ENCODE measurements at regions not wholly inside any gene's neighbourhood (a gene's known extent, or its start where the extent isn't known, plus 50 kb on each side); places are given as distances from the start of the nearest gene placed in this dataset.
"Not testable (repeated sequence)": the region's sequence is repeated elsewhere in the genome, so short reads cannot be mapped to it uniquely, and the experiment has no call there.

DNA sequence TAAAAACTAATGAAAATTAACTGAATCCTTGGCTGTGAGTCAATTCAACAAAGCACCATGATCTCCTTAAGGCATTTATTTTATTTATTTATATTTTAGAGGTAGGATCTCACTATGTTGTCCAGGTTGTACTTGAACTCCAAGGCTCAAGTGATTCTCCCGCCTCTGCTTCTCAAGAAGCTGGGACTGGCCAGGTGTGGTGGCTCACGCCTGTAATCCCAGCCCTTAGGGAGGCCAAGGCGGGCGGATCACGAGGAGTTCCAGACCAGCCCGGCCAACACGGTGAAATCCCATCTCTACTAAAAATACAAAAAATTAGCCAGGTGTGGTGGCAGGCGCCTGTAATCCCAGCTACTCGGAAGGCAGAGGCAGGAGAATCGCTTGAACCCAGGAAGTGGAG lies 52.1 kb upstream of the MAP4 start:
- TF ChIP-seq, protein P1, sequence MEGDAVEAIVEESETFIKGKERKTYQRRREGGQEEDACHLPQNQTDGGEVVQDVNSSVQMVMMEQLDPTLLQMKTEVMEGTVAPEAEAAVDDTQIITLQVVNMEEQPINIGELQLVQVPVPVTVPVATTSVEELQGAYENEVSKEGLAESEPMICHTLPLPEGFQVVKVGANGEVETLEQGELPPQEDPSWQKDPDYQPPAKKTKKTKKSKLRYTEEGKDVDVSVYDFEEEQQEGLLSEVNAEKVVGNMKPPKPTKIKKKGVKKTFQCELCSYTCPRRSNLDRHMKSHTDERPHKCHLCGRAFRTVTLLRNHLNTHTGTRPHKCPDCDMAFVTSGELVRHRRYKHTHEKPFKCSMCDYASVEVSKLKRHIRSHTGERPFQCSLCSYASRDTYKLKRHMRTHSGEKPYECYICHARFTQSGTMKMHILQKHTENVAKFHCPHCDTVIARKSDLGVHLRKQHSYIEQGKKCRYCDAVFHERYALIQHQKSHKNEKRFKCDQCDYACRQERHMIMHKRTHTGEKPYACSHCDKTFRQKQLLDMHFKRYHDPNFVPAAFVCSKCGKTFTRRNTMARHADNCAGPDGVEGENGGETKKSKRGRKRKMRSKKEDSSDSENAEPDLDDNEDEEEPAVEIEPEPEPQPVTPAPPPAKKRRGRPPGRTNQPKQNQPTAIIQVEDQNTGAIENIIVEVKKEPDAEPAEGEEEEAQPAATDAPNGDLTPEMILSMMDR (conservative IDR thresholded peaks at IDR 0.05; ENCODE audit: low read depth, low read length) = not testable (repeated sequence)
- TF ChIP-seq RCOR1 (IDR thresholded peaks at IDR 0.05; ENCODE audit: insufficient replicate concordance, low read length); POLR2A (IDR thresholded peaks at IDR 0.05; ENCODE audit: low read depth, low read length); CEBPB (IDR thresholded peaks at IDR 0.05; ENCODE audit: low read depth, low read length); RFX5 (IDR thresholded peaks at IDR 0.05; ENCODE audit: low read depth, low read length); MAFK (IDR thresholded peaks at IDR 0.05; ENCODE audit: low read depth, low read length); SMC3 (IDR thresholded peaks at IDR 0.05; ENCODE audit: low read depth, low read length); MXI1 (IDR thresholded peaks at IDR 0.05; ENCODE audit: borderline replicate concordance, low read depth, low read length); BHLHE40 (IDR thresholded peaks at IDR 0.05; ENCODE audit: low read depth, low read length): not testable (repeated sequence)
- TF ChIP-seq, protein P2, sequence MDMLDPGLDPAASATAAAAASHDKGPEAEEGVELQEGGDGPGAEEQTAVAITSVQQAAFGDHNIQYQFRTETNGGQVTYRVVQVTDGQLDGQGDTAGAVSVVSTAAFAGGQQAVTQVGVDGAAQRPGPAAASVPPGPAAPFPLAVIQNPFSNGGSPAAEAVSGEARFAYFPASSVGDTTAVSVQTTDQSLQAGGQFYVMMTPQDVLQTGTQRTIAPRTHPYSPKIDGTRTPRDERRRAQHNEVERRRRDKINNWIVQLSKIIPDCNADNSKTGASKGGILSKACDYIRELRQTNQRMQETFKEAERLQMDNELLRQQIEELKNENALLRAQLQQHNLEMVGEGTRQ (IDR thresholded peaks at IDR 0.05; ENCODE audit: low read depth, low read length) = not testable (repeated sequence)

Data from IMR-90 (cell line).